UCSD-AML1 (cell line): ENCODE measurements at regions not wholly inside any gene's neighbourhood (a gene's known extent, or its start where the extent isn't known, plus 50 kb on each side); places are given as distances from the start of the nearest gene placed in this dataset.
A peak's percentile ranks its signal among the peaks of the same experiment; 100 is the strongest.
"Not testable (repeated sequence)": the region's sequence is repeated elsewhere in the genome, so short reads cannot be mapped to it uniquely, and the experiment has no call there.

Experiments
- DNase-seq: peaks from one replicate; lab custom pipeline; 2025; ENCODE audit not compliant: unreplicated experiment; lab: John Stamatoyannopoulos, UW

GRCh38 chr1:2851918-2852317 lies 50.4 kb upstream of the TTC34 start:
- not testable (repeated sequence) for DNase-seq

- no peak for DNase-seq
Measured at GRCh38 chr1:2853711-2854110, 52.2 kb upstream of the TTC34 start.

- no peak for DNase-seq
Measured at GRCh38 chr1:2854151-2854550, 52.7 kb upstream of the TTC34 start.

- DNase-seq = no peak
Measured at GRCh38 chr1:2854611-2855010, 53.1 kb upstream of the TTC34 start.

GRCh38 chr1:2855206-2856065 lies 53.9 kb upstream of the TTC34 start:
- no peak for DNase-seq

- no peak for DNase-seq
Measured at GRCh38 chr1:2856066-2856390, 54.5 kb upstream of the TTC34 start.

GRCh38 chr1:2856676-2857375 lies 55.3 kb upstream of the TTC34 start:
- DNase-seq = no peak

GRCh38 chr1:2857521-2857920 lies 56.0 kb upstream of the TTC34 start:
- no peak for DNase-seq

GRCh38 chr1:2858676-2859075 lies 57.2 kb upstream of the TTC34 start:
- DNase-seq = no peak

GRCh38 chr1:2859219-2859880 lies 57.9 kb upstream of the TTC34 start:
- DNase-seq = no peak

- DNase-seq = no peak
Measured at GRCh38 chr1:2859881-2860430, 58.5 kb upstream of the TTC34 start.

- DNase-seq = no peak
Measured at GRCh38 chr1:2860476-2861142, 59.1 kb upstream of the TTC34 start.

GRCh38 chr1:2861143-2861987 lies 59.9 kb upstream of the TTC34 start:
- DNase-seq = no peak

GRCh38 chr1:2861988-2862813 lies 60.7 kb upstream of the TTC34 start:
- DNase-seq = no peak

- DNase-seq = no peak
Measured at GRCh38 chr1:2862814-2863647, 61.5 kb upstream of the TTC34 start.

GRCh38 chr1:2863648-2863963 lies 62.1 kb upstream of the TTC34 start:
- peak; percentile 61 for DNase-seq

GRCh38 chr1:2864203-2864905 lies 62.9 kb upstream of the TTC34 start:
- DNase-seq = no peak

- DNase-seq = no peak
Measured at GRCh38 chr1:2865000-2865399, 63.5 kb upstream of the TTC34 start.
